OCI-LY7 (cell line): ENCODE measurements at regions not wholly inside any gene's neighbourhood (a gene's known extent, or its start where the extent isn't known, plus 50 kb on each side); places are given as distances from the start of the nearest gene placed in this dataset.

Source experiments
- EZH2phosphoT487 ChIP-seq: fragments of 200-600 bp; sonication (generic); IDR thresholded peaks from 2 replicates; pipeline ENCODE4 v1.6.1; 2018; ENCODE audit warnings: low read depth, borderline replicate concordance, mild to moderate bottlenecking, mixed run types, antibody characterized with exemption, low read length, moderate library complexity, mixed read lengths
- TF ChIP-seq, protein P1 (sequence below): fragments of 200-600 bp; sonication (generic); conservative IDR thresholded peaks from 2 replicates; pipeline ENCODE4 v1.5.1; 2014; ENCODE audit warnings: mild to moderate bottlenecking, antibody characterized with exemption, low read length, moderate library complexity, mixed read lengths

DNA sequence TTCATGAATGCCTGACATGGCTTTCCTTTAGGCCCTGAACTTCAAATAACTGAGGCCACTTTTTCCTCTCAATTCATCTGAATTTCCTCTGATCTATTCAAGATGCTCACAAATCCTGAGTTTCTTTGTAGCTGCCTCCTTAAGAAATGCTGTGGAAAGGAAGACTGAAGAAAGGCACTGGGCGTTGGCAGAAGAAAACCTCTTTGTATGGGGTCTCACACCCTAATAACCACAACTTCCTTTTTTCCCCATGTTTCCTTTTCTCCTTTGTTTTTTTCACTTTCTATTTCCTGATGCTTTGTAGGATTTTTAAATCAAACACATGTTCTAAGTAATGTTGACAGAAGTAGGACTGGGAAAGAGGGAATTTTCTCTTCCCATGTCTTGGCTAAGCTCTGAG is 447.4 kb downstream of the CMPK2 start:
- TF ChIP-seq, protein P1, sequence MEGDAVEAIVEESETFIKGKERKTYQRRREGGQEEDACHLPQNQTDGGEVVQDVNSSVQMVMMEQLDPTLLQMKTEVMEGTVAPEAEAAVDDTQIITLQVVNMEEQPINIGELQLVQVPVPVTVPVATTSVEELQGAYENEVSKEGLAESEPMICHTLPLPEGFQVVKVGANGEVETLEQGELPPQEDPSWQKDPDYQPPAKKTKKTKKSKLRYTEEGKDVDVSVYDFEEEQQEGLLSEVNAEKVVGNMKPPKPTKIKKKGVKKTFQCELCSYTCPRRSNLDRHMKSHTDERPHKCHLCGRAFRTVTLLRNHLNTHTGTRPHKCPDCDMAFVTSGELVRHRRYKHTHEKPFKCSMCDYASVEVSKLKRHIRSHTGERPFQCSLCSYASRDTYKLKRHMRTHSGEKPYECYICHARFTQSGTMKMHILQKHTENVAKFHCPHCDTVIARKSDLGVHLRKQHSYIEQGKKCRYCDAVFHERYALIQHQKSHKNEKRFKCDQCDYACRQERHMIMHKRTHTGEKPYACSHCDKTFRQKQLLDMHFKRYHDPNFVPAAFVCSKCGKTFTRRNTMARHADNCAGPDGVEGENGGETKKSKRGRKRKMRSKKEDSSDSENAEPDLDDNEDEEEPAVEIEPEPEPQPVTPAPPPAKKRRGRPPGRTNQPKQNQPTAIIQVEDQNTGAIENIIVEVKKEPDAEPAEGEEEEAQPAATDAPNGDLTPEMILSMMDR: no peak
- no peak for TF ChIP-seq EZH2phosphoT487
